GM21515 (cell line): ENCODE measurements at regions not wholly inside any gene's neighbourhood (a gene's known extent, or its start where the extent isn't known, plus 50 kb on each side); places are given as distances from the start of the nearest gene placed in this dataset.
"Not testable (repeated sequence)": the region's sequence is repeated elsewhere in the genome, so short reads cannot be mapped to it uniquely, and the experiment has no call there.

ENCODE experiments used
- ATAC-seq: cut with Tn5 transposase; IDR thresholded peaks from one replicate; pipeline ENCODE4 v1.9.1; 2021; ENCODE audit not compliant: unreplicated experiment

DNA sequence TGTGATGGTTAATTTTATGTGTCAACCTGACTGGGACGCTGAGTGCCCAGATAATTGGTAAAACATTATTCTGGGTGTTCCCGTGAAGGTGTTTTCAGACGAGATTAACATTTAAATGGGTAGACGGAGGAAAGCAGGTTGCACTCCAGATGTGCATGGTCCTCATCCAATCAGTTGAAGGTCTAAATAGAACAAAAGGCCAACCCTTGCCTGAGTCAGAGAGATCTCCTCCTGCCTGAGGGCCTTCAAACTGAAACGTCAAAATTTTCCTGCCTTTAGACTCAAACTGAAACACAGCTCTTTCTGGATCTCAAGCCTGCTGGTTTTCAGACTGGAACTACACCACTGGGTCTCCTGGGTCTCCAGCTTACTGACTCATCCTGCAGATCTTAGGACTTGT lies 73.5 kb downstream of the NPIPA8 start:
- not testable (repeated sequence) for ATAC-seq

DNA sequence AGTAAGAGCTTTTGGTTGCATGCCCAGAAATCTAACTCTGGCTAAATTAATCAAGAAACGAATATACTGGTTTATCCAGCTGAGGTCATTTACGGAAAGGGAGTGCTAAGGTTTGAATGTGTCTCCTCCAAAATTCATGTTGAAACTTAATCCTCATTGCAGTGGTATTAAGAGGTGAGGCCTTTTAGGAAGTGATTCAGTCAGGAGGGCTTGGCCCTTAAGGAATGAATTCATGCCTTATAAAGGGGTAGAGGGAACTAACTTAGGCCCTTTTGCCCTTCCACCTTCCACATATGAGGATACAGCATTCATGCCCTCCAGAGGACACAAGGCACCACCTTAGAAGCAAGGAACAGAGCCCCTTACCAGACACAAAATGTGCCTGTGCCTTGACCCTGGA lies 74.7 kb downstream of the NPIPA8 start:
- not testable (repeated sequence) for ATAC-seq

DNA sequence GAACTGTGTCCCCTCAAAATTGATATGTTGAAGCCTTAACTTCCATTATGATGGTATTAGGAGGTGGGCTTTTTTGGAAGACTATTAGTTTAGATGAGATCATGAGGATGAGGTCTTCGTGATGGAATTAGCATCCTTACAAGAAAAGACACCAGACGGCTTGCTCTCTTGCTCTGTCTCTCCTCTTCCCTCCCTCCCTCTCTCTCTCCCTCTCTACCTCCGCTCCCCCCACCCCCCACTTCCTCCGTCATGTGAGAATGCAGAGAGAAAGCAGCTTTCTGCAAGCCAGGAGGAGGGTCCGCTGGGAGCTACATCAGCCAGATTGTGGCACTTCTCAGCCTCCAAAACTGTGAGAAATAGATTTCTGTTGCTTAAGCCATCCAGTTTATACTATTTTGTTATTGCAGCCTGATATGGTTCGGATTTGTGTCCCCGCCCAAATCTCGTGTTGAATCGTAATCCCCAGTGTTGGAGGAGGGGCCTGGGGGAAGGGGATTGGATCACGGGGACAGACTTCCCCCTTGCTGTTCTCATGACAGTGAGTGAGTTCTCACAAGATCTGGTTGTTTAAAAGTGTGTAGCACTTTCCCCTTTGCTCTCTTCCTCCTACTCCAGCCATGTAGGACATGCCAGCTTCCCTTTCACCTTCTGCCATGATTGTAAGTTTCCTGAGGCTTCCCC lies 76.9 kb downstream of the NPIPA8 start:
- not testable (repeated sequence) for ATAC-seq

DNA sequence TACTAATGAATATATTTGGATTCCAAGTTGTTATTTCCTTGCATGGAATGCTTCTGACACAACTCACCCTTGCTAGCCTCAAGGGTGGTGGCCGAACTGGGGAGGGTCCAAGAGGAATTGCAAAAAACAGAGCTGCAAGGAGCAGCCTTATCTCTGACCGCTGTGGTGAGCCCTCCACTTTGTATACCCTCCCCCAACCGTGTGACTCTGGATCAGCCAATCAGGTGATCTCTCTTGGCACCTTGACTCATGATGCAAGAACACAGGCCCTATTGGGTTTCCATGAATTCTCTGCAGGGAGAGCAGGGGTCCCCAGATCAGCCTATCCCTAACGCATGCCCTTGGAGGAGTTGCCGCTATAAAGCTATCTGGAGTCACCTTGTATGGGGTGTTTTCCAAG lies 83.6 kb downstream of the NPIPA8 start:
- not testable (repeated sequence) for ATAC-seq

DNA sequence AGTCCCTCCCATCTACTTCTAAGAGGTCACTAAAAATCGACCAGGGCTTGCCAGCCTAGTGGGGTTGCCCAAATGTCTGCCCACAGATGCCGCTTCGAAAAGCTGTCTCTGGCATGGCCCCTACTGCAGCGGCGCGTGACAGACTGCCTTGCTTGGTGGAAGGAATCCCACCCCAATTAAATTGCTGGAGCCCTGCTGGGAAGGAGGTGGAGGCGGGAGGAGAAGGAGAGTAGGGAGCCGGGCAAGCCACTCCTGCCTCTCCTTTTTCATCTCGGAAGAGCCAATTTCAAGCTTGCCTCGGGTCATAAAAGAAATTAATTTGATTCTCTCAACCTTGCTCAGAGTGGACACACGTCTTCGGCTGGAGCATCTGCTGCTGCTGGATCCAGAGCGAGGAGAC lies 106.0 kb downstream of the NPIPA8 start:
- not testable (repeated sequence) for ATAC-seq

DNA sequence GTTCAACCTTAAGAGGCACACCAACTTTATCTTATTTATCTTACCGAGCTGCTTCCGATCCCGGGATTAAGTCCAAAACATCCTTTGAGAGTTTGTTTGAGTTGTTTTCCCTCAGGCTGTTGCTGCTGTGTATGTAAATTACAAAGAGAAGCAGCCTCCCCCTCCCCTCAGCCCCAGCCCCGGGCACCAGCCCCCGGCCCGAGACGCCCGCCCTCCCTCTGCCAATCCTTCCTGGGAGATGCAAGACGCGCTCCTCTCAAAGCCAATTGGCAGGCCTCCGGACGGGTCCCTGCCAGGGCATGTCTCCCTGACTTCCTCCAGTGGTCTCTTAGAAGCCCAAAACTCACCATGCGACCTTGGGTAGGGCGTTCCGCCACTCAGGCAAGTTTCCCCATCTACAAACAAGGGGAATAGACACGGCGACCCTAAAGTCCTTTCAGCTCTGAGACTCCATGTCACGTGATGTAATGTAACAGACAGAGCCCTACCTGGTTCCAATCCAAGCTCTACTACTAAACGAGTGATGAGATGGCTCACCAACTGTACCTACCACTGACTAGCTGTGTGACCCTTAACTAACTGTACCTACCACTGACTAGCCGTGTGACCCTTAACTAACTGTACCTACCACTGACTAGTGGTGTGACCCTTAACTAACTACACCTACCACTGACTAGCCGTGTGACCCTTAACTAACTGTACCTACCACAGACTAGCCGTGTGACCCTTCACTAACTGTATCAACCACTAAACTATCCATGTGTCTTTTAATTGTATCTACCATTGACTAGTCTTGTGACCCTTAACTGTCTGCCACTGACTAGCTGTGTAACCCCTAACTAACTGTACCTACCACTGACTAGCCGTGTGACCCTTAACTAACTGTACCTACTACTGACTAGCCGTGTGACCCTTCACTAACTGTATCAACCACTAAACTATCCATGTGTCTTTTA lies 114.2 kb downstream of the NPIPA8 start:
- not testable (repeated sequence) for ATAC-seq

DNA sequence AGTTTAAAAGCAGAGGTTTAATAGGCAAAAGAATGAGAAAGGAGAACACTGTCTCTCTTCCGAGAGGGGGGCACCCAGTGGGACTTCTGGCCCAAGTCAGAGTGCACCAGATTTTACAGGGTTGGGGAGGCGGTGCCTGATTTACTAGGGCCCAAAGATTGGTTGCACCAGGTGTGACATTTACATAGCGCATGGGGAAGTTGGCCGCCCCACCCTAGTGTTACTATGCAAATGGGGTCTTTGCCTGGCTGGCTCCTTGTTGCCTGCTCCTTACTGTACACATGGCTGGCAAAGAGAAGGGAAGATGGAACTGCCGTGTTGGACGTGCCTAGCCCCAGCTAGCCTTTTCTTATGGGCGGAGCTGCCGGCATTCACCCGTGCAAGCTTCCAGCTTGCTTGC lies 118.8 kb downstream of the NPIPA8 start:
- not testable (repeated sequence) for ATAC-seq

DNA sequence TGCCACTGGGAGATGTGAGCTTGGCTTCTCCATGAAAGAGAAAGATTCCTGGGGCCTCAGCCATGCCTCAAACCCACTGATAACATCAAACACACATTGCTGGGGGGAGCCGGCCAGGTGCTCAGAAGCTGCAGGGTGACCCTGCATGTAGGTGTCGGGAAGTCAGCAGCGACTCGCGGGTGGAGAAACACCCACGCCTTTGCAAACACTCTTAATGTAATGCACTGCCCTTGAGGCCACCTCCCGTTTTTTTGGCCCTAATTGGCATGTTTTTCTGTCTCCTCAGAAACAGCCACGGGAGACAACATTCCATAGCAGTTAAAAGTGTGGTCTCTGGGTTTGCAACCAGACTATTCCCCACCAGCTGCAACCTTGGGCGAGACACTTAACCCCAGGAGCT lies 119.7 kb downstream of the NPIPA8 start:
- not testable (repeated sequence) for ATAC-seq

DNA sequence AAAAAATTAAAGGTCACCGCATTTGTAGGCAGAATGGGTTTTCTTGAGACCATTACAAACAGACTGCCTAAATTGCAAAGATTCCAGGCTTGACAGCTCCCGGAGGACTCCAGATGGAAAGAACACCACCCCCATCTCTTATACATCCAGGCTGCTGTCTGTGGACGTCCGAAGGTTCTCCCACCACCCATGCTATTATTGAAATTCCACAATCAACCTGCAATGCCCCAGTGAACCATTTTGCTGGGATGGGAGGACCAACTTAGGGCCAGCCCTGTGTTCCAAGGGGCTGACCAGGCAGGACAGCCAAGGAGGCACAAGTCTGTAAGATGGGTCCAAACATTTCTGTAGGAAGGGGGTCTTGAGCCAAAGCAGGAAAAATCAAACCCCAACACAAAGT lies 122.7 kb downstream of the NPIPA8 start:
- ATAC-seq: not testable (repeated sequence)

DNA sequence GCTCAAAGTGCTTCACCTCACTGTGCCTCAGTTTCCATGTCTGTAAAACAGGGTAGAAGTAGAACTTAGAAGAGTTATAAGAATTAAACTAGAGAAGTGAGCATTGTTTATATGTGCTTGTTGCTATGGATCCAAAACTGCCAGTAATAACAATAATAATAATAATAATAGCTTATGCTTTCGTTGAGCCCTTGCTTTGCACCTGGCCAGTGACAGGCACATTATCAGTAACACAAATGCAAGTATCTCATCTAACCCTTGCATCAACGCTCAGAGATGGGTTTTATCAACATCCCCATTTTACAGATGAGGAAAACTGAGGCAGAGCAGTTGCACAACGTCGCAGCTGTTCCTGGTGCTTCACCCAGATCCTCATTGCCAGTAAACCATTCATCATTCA lies 125.0 kb downstream of the NPIPA8 start:
- not testable (repeated sequence) for ATAC-seq

DNA sequence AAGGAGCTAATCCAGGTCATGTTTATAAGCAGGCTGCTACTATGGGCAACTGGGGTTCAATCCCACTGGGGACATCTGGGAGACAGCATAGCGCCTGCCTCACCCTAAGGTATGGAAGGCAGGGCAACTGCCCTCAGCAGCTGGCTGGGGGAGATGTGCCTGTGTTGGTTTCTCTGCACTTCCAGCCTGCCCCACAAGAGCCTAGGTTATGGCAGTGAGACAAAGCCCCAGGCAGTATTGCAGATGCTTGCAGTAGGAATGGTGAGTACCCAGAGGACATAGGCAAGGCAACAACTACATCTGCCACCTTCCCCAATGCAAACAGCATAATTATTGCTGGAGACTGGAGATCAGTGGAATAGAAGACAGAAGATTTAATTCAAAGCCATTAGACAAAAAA lies 131.8 kb downstream of the NPIPA8 start:
- not testable (repeated sequence) for ATAC-seq

DNA sequence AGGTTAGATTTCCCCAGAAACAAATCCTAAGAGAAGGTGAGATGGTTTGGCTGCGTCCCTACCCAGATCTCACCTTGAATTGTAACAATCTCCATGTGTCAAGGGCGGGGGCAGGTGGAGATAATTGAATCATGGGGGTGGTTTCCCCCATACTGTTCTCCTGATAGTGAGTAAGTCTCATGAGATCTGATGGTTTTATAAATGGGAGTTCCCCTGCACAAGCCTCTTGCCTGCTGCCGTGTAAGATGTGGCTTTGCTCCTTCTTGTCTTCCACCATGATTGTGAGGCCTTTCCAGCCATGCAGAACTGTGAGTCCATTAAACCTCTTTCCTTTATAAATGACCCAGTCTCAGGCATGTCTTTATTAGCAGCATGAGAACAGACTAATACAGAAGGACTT lies 132.2 kb downstream of the NPIPA8 start:
- ATAC-seq: not testable (repeated sequence)

DNA sequence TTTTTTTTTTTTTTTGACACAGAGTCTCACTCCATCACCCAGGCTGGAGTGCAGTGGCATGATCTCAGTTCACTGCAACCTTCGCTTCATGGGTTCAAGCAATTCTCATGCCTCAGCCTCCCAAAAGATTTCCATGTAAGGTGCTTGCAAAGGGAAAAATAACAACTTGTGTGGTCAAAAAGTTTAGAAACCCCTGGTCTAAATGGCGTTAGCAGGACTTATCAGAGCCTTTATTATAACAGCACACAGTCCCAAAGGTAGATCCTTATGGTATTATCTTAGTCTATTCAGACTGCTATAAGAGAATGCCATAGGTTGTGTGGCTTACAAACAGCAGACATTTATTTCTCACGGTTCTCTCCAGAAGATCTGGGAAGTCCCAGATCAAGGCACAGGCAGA lies 135.0 kb downstream of the NPIPA8 start:
- not testable (repeated sequence) for ATAC-seq

DNA sequence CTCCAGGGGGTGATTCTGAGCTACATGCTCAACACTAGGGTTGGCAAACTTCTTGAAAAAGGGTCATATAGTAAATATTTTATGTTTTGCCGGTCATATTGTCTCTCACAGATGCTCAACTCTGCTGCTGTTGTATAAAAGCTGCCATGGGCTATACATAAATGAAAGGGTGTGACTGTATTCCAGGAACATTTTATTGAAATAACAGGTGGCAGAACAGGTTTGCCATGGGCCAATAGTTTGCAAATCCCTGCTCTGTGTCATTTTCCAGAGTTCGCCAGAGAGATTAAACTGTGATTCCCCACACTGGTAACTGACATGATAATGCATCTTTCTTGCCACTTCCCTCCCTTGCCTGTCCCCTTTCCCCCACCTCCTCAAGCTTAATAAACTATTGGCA lies 144.1 kb downstream of the NPIPA8 start:
- not testable (repeated sequence) for ATAC-seq

DNA sequence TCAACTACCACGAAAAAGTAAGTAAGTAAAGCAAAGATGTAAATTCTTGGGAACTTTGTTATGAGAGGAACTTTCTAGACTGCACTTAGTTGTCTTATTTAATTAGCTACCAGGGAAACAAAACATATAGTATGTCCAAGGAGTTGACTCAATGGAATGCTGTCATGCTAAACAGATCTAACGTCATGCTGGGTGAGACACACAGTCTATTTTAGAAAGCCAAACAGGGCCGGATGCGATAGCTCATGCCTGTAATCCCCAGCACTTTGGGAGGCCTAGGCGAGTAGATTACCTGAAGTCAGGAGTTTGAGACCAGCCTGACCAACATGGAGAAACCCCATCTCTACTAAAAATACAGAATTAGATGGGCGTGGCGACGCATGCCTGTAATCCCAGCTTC lies 146.4 kb downstream of the NPIPA8 start:
- not testable (repeated sequence) for ATAC-seq

DNA sequence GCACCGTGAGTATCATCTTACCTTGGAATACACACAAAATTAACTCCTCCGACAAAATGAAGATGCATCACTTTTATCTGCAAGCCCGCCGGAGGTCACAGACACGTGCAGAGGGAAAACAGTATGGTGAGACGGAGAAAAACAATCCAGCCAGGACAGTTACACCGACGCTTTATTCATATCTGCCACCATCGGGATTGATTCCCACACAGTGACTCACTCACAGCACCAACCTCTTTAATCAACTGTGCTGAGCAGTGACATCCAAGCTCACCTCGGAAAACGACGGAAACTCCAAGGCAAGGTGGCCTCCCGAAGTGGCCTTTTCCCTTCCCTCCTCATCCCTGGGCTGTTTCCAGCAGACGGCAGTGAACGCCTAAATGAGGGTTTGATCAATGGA lies 151.8 kb downstream of the NPIPA8 start:
- ATAC-seq: not testable (repeated sequence)

DNA sequence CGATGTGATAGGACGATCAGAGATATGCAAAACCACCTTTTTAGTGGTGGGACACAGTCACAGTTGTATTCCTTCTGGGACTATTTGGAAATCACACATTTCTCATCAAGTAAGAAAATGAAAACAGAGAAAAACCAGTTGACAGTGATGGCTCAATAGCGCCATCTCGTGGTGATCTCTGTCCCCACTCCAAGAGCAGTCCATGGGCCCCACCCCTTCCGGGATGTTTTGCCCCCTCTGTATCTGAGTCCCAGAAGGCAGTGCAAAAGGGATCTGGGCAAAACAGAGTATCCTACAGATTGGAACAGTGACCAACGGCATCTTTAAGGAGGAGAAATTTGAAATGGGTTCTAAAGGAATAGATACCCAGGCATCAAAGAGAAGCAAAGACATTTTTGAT lies 155.5 kb downstream of the NPIPA8 start:
- not testable (repeated sequence) for ATAC-seq

DNA sequence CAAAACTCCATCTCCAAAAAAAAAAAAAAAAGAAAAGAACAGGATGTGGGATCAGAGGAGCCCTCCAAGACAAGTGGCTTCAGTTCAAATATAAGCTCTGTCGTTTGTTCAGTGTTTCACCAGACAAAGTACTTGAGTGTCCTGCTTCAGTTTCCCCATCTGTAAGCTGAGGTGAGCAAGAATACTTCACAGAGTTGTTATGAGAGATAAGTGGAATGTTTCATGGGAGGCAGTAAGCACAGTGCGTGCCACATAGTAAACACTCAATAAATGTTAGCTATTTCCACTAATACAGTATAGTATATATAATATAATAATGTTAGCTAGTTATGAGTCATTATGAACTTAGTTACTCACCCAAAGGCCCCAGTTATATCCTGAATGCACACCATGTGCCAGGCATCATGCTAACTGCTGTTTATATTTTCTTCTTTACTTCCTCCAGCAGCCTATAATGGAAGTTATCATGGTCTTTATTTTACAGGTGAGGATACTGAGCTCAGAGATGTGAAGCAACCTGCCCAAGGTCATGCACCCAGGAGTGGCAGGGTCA lies 162.5 kb downstream of the NPIPA8 start:
- ATAC-seq: not testable (repeated sequence)

DNA sequence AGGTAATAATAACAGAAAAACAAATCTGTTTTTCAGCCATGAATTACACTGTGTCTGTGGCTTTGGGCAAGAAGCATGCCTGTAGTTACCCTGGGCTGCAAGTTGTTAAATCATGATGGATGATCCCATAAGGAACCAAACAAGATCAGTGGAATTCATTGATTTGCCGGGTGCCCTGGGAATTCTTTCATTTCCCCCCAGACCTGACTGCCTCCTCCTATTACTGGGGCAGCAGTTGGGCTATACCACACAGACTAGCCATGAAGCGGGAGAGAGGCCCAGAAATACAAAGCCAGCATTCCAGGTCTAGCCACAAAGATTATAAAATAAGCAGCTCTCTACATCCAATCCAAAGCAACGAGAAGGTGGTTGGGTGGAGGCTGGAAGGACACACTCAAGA lies 174.2 kb downstream of the NPIPA8 start:
- not testable (repeated sequence) for ATAC-seq

DNA sequence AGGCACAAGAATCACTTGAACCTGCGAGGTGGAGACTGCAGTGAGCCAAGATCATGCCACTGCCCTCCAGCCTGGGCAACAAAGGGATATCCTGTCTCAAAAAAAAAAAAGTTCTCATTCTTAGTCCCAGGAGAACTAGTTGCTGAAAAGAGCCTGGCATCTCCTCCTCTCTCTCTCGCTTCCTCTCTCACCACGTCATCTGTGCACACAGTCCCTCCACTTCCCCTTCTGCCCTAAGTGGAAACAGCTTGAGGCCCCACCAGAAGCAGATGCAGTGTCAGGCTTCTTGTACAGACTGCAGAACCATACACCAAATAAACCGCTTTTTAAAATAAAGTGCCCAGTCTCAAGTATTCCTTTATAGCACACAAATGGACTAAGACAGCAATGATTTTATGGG lies 175.3 kb downstream of the NPIPA8 start:
- not testable (repeated sequence) for ATAC-seq

DNA sequence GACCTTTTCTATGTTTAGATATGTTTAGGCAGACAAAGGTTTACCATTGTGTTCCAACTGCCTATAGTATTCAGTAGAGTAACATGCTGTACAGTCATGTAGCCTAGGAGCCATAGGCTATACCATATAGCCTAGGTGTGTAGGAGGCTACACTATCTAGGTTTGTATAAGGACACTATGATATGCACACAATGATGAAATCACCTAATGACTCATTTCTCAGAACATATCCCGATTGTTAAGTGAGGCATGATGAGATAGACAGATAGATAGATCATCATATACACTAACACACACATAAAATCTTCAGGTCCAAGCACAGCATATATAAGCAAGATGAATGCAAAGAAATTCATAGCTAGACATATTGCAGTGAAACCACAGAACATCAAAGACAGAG lies 177.4 kb downstream of the NPIPA8 start:
- ATAC-seq: not testable (repeated sequence)

DNA sequence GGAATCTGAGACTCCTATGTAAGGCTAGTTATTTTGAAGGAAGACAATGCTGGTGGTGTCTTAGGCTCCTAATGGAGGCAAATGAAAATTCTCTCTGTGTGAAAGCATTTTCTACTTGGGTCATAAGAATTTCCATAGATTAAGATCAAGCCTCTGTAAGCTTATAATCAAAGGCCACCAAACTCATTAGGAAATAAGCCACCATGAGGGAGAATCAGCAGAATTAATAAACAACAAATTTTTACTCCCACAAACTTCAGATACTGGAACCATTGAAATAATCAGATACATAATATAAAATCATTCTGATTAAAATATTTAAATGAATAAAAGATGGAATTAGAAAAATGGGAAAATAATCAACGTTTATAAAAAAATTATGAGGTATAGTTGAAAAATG lies 178.7 kb downstream of the NPIPA8 start:
- not testable (repeated sequence) for ATAC-seq
